ENCODE measurements at regions not wholly inside any gene's neighbourhood (a gene's known extent, or its start where the extent isn't known, plus 50 kb on each side); places are given as distances from the start of the nearest gene placed in this dataset.

DNA sequence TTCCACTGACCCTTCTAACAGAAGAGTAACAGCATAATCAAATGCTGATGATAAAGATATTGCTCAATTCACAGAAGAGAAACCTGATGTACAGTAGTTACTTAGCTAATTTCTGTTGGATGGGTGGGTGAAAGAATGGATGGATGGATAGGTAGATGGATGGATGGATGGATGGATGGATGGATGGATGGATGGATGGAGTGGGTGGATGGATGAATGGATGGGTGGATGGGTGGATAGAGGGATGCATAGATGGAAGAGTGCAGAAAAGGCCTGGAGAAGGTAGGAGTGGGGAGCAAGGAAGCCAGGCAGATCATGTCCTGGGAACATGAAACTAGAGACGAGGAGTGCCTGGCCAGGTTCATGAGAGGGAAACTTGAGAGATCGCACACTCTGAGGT is 520.9 kb downstream of the BCL11B start:
- DNase-seq (no peak), FAIRE-seq (no peak)
- no peak overlapping the region for H3K9ac ChIP-seq (ENCODE audit: low read length in 3 of 3)
- no peaks in the 10 kb centered on the region for H3K4me1 ChIP-seq (ENCODE audit: control insufficient read depth in 2 of 3, insufficient read depth in 2 of 3, low read depth in 1 of 3, low read length in 3 of 3)
- H3K27ac ChIP-seq (ENCODE audit: low read depth in 2 of 2, low read length in 2 of 2), result no peak overlapping the region
- H3K27me3 ChIP-seq (ENCODE audit: control insufficient read depth, insufficient read depth, low read length), result no peaks in the 10 kb centered on the region
- no peaks in the 10 kb centered on the region for H3K36me3 ChIP-seq (ENCODE audit: control insufficient read depth in 2 of 3, insufficient read depth in 3 of 3, low read length in 3 of 3)
- TF ChIP-seq, protein P1, sequence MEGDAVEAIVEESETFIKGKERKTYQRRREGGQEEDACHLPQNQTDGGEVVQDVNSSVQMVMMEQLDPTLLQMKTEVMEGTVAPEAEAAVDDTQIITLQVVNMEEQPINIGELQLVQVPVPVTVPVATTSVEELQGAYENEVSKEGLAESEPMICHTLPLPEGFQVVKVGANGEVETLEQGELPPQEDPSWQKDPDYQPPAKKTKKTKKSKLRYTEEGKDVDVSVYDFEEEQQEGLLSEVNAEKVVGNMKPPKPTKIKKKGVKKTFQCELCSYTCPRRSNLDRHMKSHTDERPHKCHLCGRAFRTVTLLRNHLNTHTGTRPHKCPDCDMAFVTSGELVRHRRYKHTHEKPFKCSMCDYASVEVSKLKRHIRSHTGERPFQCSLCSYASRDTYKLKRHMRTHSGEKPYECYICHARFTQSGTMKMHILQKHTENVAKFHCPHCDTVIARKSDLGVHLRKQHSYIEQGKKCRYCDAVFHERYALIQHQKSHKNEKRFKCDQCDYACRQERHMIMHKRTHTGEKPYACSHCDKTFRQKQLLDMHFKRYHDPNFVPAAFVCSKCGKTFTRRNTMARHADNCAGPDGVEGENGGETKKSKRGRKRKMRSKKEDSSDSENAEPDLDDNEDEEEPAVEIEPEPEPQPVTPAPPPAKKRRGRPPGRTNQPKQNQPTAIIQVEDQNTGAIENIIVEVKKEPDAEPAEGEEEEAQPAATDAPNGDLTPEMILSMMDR (IDR thresholded peaks at IDR 0.05; ENCODE audit: borderline replicate concordance, extremely low read depth, insufficient read depth), result no peak
- no peaks in the 10 kb centered on the region for H3K9me3 ChIP-seq (ENCODE audit: control insufficient read depth in 2 of 3, insufficient read depth in 1 of 3, low read length in 3 of 3)
- intact Hi-C loops (cut with DNase I), result no loop called here
- H3K4me3 ChIP-seq (ENCODE audit: low read length in 3 of 3), result no peak overlapping the region

DNA sequence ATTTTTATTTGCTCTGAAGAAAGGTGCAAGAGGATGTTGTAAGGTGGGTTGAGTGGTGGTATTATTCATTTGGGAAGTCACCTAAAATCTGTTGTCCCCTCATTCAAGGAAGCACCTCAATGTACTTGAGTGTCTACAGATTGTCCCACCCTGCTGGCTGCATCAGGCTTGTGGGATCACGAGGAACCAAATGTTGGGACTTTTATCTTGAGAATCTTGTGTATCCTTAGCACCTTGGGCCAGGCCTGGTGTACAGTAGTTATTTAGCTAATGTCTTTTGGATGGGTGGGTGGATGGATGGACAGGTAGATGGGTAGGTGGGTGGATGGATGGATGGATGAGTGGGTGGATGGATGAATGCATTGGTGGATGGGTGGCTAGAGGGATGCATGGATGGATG is 519.3 kb downstream of the BCL11B start:
- FAIRE-seq (no peak), DNase-seq (no peak)
- Histone ChIP-seq H3K36me3 (ENCODE audit: control insufficient read depth in 2 of 3, insufficient read depth in 3 of 3, low read length in 3 of 3) (no peaks in the 10 kb centered on the region), H3K9ac (ENCODE audit: low read length in 3 of 3) (no peak overlapping the region), H3K27me3 (ENCODE audit: control insufficient read depth, insufficient read depth, low read length) (no peaks in the 10 kb centered on the region), H3K27ac (ENCODE audit: low read depth in 2 of 2, low read length in 2 of 2) (no peak overlapping the region), H3K9me3 (ENCODE audit: control insufficient read depth in 2 of 3, insufficient read depth in 1 of 3, low read length in 3 of 3) (no peaks in the 10 kb centered on the region), H3K4me3 (ENCODE audit: low read length in 3 of 3) (no peak overlapping the region), H3K4me1 (ENCODE audit: control insufficient read depth in 2 of 3, insufficient read depth in 2 of 3, low read depth in 1 of 3, low read length in 3 of 3) (no peaks in the 10 kb centered on the region)
- intact Hi-C loops (cut with DNase I), result no loop called here
- TF ChIP-seq, protein P1 (IDR thresholded peaks at IDR 0.05; ENCODE audit: borderline replicate concordance, extremely low read depth, insufficient read depth), result no peak

DNA sequence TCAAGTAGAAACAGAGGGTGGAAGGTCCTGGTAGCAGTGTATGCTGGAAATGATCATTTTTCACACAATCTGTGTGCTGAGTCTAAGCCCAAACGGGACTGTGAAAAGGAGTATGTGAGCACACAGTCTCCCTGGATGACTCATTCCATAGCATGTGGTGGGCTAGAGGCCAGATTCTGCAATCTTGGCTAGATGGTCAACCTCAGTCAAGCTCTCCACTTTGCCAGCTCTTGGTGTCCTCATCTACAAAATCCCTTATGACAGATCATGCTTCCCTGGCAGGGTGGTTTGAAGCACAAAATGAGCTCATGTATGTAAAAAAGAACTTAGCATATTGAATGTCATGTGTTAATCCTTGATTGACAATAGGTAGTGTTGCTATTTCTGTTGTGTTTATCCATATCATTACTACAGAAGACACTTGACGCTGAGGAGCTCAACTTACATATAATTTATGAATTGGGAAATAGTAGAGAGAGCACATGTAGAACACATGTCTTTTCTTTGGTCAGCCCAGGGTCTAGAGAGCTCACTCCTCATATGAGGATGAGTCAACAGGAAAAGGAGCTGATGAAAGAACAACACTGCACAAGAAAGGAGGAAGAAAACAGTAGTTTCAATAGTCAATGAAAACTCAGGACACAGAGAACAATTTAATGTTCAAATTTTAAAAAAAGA is 517.5 kb downstream of the BCL11B start:
- no peak for DNase-seq
- no peaks in the 10 kb centered on the region for H3K27me3 ChIP-seq (ENCODE audit: control insufficient read depth, insufficient read depth, low read length)
- no peaks in the 10 kb centered on the region for H3K36me3 ChIP-seq (ENCODE audit: control insufficient read depth in 2 of 3, insufficient read depth in 3 of 3, low read length in 3 of 3)
- no peaks in the 10 kb centered on the region for H3K4me1 ChIP-seq (ENCODE audit: control insufficient read depth in 2 of 3, insufficient read depth in 2 of 3, low read depth in 1 of 3, low read length in 3 of 3)
- TF ChIP-seq, protein P1 (IDR thresholded peaks at IDR 0.05; ENCODE audit: borderline replicate concordance, extremely low read depth, insufficient read depth), result no peak
- no peak for FAIRE-seq
- no peaks in the 10 kb centered on the region for H3K9me3 ChIP-seq (ENCODE audit: control insufficient read depth in 2 of 3, insufficient read depth in 1 of 3, low read length in 3 of 3)
- H3K4me3 ChIP-seq (ENCODE audit: low read length in 3 of 3), result no peak overlapping the region
- no peak overlapping the region for H3K9ac ChIP-seq (ENCODE audit: low read length in 3 of 3)
- intact Hi-C loops (cut with DNase I), result no loop called here
- no peak overlapping the region for H3K27ac ChIP-seq (ENCODE audit: low read depth in 2 of 2, low read length in 2 of 2)

DNA sequence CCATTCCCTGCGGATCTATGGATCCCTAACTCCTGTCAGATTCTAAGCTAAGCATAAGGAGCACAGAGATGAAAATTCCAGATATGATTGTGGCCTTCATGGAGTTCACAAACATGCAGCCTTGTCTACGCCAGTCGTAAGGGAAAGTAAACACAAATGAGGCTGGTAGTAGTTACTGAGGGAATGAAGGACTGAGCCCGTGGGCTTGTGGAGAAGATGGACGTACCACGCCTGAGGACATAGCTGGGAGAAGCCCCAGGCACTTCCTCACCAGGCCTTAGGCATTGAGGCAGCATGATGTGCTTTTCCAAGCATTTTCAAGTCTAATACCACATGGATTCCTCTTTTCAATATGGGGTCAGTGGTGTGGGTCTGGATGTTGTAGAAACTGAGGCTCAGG is 515.2 kb downstream of the BCL11B start:
- Histone ChIP-seq H3K36me3 (ENCODE audit: control insufficient read depth in 2 of 3, insufficient read depth in 3 of 3, low read length in 3 of 3) (no peaks in the 10 kb centered on the region), H3K27ac (ENCODE audit: low read depth in 2 of 2, low read length in 2 of 2) (no peak overlapping the region), H3K4me1 (ENCODE audit: control insufficient read depth in 2 of 3, insufficient read depth in 2 of 3, low read depth in 1 of 3, low read length in 3 of 3) (no peaks in the 10 kb centered on the region), H3K9me3 (ENCODE audit: control insufficient read depth in 2 of 3, insufficient read depth in 1 of 3, low read length in 3 of 3) (no peaks in the 10 kb centered on the region), H3K27me3 (ENCODE audit: control insufficient read depth, insufficient read depth, low read length) (no peaks in the 10 kb centered on the region), H3K9ac (ENCODE audit: low read length in 3 of 3) (no peak overlapping the region), H3K4me3 (ENCODE audit: low read length in 3 of 3) (no peak overlapping the region)
- FAIRE-seq (no peak), DNase-seq (no peak)
- TF ChIP-seq, protein P1 (IDR thresholded peaks at IDR 0.05; ENCODE audit: borderline replicate concordance, extremely low read depth, insufficient read depth), result no peak
- intact Hi-C loops (cut with DNase I), result no loop called here

Measured in kidney (tissue), 13 donors.